ENCODE measurements at regions not wholly inside any gene's neighbourhood (a gene's known extent, or its start where the extent isn't known, plus 50 kb on each side); places are given as distances from the start of the nearest gene placed in this dataset.
"Not testable (repeated sequence)": the region's sequence is repeated elsewhere in the genome, so short reads cannot be mapped to it uniquely, and the experiment has no call there.

DNA sequence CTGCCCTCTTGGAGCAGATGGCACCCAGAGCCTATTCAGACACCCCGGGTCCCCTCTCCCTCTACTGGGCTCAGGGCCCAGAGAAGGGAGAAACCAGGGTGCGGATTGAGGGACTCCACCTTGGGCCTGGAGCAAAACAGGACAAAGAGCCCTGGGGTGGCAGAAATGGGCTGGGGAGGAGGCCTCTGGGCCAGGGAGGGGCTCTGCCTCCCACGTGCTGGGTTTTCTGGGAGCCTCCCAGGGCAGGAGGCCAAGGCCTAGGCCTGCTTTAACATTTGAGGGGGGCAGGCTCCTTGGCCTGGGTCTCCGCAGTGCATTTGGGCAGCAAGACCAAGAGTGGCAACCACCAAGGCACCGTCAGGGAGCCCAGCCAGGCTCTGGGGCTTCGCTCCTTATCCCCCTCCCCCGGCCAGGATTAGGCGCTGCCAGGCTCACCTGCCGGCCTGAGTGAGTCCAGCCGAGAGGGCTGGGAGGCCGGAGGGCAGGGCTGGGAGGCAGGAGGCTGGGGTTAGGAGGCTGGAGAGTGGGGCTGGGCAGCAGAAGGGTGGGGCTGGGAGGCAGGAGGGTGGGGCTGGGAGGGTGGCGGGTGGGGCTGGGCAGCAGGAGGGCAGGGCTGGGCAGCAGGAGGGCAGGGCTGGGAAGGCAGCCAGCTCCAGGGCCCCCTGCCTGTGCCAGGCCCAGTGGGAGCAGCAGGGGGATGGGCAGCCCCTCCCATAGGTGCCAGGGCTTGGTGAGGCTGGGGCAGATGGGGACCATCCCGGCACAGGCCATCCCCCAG, 101.8 kb upstream of the EIF5 start:
- no peak for DNase-seq

DNA sequence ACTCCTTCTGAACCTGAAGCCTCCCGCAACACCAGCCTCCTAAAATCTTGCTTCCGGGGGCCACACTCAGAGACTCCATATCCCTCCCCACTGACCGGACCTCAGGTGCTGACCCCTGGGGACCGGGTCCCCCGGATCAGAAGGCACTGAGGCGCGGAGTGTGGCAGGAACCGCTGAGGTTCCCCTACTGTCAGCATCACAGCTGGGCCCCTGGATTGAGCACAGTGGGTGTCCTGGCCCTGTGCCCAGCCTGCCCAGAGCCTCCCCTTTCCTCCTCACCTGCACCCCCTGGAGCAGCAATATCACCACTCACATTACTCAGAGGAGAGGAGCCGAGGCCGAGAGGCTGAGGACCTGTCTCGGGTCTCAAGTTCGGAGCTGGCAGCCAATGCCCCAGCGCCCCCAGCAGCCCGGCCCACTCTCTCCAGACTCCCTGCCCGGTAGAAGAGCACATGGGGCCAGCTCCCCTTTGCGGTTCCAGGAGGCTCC, 101.2 kb upstream of the EIF5 start:
- DNase-seq, result no peak

DNA sequence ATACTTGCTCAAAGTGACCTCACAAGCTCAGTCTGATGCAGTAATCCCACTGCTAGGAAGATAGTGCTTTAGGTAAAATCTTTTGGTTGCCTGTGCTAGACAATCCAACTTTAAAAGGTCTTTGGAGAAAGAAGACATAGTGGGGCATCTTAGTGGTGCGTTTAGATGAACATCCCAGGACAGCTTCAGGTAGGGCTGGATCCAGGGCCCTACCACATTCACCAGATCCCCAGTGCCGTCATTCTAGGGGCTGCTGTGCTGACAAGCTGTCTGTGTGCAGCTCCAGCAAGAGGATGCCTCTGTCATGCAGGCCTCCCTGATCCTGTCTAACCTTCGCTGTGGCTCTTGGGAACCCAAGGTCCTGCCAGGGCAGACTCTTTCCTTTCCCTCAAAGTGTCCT, 100.7 kb upstream of the EIF5 start:
- no peak for DNase-seq

DNA sequence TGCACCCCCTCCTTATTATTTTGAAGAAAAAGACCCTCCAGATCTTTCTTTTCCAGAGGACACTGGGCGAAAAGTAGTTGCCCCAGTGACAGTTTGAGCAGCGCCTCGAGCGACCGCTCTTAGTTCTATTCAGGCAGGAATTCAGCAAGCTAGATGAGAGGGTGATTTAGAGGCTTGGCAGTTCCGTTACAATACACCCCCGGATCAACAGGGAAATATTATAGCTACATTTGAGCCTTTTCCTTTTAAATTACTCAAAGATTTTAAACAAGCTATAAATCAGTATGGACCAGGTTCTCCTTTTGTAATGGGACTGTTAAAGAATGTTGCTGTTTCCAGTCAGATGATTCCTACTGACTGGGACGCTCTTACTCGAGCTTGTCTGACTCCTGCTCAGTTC, 99.2 kb upstream of the EIF5 start:
- DNase-seq, result not testable (repeated sequence)

DNA sequence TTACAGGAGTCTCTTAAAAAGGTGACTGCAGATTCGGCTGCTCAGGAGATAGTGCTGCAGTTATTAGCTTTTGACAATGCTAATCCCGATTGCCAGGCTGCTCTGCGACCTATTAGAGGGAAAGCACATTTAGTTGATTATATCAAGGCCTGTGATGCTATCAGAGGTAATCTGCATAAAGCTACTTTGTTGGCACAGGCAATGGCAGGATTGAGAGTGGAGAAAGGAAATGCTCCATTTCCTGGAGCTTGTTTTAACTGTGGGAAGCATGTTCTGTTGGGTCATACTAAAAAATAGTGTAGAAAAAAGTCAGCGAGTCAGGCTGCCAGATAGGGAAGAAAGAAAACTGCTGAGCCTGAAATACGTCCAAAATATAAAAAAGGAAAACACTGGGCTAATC, 98.5 kb upstream of the EIF5 start:
- DNase-seq, result not testable (repeated sequence)

DNA sequence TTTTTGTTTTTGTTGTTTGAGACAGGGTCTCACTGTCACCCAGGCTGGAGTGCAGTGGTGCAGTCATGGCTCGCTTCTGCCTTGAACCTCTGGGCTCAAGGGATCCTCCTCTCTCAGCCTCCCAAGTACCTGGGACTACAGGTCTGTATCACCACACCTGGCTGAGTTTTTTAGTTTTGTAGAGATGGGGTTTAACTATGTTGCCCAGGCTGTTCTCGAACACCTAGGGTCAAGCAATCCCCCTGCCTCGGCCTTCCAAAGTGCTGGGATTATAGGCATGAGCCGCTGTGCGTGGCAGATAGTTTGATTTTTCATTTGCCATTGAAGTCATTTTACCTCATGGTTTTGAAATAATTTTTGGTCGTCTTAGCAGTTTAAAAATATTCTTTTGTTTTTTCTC, 94.3 kb upstream of the EIF5 start:
- no peak for DNase-seq

DNA sequence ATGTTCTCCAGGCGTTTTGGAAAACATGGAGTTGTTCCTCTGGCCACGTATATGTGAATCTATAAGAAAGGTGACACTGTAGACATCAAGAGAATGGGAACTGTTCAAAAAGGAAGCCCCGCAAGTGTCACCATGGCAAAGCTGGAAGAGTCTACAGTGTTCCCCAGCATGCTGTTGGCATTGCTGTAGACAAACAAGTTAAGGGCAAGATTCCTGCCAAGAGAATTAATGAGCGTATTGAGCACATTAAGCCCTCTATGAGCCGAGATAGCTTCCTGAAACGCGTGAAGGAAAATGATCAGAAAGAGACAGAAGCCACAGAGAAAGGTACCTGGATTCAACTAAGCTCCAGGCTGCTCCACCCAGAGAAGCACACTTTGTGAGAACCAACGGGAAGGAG, 92.5 kb upstream of the EIF5 start:
- no peak for DNase-seq

DNA sequence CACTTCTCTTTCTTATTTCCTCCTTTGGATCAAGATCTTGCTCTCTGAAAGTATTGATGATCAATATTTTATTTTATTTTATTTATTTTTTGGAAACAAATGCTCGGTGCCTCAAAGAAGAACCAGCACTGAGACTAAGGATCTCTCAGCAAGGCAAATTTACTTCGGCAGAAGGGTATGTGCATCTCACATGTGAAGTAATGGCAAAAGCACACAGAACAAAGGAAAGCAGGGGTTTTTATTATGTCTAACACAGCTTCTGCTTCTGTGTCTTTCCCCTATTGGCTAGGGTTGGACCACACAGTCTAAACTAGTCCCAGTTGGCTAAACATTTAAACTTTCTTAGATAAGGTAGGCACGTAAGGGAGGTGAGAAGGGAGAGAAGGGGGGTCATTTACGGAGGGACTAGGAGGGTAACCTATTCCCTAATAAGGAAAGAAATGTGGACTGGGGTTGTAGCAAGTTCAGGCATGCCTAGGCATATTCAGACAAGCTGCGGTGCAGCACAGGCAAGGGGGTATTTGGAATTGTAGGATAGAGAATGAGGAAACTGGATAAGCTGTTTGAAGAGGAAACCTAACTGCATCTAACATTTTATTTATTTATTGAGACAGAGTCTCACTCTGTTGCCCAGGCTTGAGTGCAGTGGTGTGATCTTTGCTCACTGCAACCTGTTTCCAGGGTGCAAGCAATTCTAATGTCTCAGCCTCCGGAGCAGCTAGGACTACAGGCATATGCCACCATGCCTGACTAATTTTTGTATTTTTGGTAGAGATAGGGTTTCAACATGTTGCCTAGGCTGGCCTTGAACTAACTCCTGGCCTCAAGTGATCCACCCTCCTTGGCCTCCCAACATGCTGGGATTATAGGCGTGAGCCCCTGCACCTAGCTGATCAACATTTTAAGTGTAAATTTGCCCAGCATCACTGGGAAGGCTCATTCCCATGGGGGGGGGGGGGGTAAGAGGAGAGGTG, 90.0 kb upstream of the EIF5 start:
- DNase-seq, result no peak

DNA sequence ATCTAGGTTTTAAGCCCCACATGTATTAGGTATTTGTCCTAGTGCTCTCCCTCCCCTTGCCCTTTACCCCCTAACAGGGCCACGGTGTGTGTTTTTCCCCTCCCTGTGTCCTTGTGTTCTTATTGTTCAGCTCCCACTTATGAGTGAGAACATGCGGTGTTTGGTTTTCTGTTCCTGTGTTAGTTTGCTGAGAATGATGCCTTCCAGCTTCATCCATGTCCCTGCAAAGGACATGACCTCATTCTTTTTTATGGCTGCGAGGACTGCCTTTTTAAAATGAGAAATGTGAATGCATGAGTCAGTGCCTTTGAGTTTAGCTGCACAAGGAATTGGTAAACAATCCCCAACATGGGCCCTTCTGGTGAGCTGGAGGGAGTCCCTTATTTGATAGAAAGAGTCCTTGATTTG, 88.4 kb upstream of the EIF5 start:
- DNase-seq, result not testable (repeated sequence)

DNA sequence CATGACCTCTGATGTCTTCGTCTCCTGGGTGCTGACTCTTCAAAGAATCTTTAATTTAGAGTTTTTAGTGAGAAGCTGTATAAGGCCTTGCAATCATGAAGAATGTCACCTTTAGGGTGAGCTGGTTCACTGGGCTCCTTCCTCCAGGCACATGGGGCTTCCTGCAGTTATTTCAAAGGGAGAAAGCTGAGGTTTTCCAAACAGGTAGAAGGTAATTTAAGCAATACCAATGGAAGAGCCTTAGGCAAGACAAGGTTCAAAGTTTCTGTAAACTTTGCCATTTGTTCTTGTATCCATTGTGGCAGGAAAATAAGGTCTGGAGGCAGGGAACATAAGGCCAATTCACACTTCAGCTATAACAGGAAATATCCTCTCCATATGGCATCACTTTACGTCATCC, 88.0 kb upstream of the EIF5 start:
- no peak for DNase-seq

DNA sequence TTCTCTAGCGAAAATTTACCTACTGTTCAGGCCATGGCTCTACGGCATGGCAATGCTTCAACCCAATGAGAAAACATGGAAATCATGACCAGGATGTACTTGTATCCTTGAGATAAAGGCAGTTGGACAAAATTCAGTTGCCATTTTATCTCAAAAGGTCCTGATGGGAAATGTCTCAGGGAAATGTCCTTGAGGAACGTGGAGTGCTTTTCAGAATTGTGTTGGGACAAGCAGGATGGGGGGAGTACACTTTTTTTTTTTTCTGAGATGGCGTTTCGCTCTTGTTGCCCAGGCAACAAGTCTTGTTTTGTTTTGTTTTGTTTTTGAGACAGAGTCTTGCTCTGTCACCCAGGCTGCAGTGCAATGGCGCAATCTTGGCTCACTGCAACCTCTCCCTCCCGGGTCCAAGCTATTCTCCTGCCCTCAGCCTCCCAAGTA, 86.8 kb upstream of the EIF5 start:
- no peak for DNase-seq

DNA sequence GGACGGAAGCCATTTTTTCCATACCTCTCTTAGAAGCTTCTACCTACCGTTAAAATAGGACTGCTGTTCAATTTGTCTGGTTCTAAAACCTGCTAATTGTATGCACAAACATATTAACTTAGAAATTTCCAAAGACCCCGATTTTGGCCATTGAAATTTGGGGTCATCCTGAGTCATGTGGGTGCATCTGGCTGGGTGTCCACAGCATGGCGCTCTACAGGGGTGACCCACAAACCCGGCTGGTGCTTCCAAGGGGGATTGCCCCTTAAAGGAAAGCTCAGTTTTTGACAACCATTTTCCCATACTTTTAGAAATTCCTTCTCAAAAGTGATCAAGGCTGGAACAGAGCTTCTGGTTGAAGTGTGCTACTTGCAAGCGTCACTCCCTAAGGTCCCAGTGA, 83.9 kb upstream of the EIF5 start:
- no peak for DNase-seq

DNA sequence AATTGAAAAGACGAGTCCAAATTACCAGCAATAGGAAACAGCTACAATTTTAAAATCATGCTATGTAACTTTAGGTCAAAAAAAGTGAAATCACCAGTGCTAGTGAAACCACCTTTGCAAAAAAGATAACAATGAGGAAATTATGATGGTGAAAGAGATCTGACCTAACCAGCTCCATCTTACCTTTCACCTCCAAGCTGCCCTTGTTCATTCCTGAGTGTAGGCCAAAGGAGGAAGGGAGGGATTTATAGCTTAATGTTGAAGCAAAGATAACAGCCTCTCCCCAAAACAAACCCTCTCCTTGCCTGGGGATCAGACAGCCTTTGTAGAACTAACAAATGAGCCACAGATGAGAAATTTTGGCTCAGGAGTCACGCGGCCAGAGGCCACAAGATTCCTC, 83.2 kb upstream of the EIF5 start:
- no peak for DNase-seq

DNA sequence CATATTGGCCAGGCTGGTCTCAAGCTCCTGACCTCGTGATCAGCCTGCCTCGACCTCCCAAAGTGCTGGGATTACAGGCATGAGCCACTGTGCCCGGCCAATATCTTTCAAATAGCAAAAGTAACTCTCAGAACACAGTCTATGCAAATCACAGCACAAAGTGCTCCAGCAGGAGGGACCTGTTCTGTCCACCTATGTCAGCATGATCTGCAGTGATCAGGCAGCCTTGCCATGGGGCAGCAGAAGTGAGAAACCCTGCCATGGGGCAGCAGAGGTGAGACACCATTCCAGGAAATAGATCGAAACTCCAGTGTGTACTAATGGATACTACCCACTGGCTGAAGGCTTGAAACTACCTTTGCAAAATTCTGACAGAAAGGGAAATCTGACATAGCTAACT, 78.5 kb upstream of the EIF5 start:
- no peak for DNase-seq

DNA sequence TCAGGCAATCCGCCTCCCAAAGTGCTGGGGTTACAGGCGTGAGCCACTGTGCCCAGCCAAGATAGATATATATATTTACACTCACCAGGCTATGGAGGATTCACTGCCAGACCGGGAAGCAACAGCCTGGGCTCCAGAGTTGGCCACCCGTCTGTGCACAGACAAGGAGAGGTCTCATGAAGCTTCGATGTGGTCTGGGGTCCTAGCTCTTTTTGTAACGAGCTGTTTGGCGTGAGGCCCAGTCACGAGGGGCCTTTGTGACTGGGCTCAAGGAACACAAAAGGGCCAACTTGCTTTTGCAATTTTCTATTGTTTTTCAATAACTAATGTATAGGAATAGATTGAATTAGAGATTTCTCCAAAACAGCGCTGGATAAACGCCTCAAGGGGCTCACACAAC, 77.6 kb upstream of the EIF5 start:
- DNase-seq, result no peak

DNA sequence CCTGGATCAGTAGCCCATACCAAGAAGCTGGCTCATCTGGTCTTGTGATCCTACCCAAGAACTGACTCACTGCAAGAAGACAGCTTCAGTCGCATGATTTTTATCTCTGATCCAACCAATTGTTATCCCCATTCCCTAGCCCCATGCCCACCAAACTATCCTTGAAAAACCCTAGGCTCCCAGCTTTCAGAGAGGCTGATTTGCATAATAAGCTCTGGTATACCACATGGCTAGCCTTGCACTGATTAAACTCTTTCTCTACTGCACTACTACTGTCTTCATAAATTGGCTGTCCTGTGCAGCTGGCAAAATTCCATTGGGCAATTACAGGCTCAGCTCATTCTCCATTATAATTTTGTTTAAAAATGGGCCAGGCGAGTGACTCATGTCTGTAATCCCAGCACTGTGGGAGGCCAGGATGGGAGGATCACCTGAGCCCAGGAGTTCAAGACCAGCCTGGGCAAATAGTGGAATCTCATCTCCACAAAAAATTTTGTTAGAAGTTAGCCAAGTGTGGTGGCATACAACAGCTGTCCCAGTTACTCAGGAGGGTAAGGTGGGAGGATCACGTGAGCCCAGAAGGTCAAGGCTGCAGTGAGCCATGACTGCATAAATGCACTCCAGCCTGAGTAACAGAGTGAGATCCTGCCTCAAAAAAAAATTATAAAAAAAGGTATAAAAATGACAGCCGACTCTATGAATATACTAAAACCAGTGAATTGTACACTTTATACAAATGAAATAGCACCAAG, 76.7 kb upstream of the EIF5 start:
- DNase-seq, result no peak

DNA sequence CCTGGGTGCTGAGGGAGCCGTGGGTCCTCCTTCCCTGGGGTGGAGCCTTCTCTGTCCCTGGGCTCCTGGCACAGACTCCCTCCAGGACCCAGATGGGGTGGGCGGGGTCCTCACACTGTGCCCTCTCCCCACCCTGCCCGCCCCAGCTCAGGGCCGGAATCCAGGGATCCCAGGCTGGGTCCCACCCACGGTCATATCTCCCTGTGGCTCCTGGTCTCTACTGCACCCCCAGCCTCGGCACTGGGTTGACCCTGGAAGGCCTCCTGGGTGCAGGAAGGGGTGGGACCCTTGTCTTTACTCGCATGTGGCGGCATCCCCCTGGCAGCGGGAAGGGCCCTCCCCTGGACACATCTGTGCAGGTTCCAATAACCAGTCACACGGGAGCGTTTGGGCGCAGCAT, 75.8 kb upstream of the EIF5 start:
- DNase-seq, result no peak

DNA sequence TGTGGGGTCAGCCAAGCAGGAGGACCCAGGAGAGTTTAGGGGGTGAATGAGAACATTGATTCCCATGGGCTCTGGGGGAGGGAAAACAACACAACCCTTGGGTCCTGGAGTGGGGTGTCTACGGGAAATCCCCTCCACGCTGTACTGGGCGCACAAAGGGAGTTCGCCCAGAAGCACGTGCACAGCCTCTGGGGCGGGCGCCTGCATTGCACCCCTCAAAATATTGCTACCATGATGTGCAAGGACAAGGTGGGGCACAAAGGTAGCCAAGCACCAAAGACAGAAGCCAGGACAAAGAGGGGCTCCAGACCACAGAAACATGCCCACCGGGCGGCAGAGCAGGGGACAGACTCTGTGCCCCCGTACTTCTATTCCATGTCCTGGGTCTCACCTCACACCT, 74.9 kb upstream of the EIF5 start:
- DNase-seq, result no peak

DNA sequence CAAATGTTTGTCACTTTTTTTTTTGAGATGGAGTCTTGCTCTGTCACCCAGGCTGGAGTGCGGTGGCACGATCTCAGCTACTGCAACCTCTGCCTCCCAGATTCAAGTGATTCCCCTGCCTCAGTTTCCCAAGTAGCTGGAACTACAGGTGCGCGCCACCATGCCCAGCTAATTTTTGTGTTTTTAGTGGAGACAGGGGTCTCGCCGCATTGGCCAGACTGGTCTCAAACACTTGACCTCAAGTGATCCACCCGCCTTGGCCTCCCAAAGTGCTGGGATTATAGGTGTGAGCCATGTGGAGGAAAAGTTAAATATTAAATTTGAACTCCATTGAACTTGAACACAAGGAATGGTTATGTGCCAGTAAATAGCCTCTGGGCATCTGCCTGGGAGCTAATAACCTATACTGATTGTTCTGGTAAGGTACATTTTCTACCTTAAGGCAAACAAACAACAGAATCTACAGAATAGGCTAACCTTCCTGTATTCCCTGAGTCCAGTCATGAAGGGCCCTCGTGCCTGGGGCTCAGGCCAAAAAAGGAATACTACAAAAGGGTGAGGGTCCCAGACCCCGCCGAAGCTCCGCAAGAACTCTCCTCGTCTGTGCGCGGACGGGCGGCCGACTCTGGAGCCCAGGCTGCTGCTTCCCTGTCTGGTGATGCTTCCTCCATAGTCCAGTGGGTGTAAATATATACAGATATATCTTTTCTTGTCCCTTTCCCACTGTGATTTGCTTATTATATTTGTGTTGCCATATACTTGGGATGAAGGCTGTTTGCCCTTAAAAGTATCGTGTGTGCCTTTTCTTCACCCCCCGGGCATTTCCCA, 74.0 kb upstream of the EIF5 start:
- DNase-seq, result no peak

DNA sequence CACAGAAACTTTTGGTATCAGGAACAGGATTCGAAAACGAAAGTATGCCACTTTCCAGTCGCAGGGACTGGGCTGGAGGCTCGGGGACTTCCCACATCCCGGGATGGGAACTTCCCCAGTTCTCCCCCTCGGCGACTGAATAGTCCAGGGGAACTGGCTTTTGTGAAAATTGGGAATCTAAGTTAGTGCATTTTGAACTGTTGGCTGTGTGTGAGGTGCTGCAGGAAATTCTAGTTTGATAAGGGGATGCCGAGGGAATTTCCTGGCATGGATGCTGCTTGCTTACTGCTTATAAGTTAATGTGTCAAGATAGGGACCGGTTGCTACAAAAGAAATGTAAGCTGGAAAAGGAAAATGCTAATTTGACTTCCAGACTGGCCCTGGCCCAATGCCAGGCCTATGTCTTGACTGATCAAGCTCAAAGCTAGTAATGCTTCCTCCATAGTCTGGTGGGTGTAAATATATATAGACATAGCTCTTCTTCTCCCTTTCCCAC, 73.4 kb upstream of the EIF5 start:
- DNase-seq, result no peak

DNA sequence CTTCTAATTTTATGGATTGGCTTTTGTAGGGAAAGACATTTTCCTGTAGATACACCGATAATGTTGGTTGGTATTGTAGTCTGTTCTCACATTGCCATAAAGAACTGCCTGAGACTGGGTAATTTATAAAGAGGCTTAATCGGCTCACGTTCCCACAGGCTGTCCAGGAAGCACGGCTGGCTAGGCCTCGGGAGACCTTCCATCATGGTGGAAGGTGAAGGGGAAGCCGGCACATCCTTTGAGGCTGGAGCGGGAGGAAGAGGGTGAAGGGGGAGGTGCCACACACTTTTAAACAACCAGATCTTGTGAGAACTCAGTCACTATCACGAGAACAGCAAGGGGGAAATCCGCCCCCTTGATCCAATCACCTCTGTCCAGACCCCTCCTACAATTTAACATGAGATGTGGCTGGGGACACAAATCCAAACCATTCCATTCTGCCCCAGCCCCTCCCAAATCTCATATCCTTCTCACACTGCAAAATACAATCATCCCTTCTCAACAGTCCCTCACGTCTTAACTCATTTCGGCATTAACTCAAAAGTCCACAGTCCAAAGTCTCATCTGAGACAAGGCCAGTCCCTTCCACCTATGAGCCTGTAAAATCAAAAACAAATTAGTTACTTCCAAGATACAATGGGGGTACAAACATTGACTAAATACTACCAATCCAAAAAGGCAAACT, 66.7 kb upstream of the EIF5 start:
- DNase-seq, result no peak

Measured in T-helper 2 cell (primary cell).